Activated CD8-positive, alpha-beta T cell treated with anti-CD3 and anti-CD28 coated beads for 36 hours (primary cell): ENCODE measurements at regions not wholly inside any gene's neighbourhood (a gene's known extent, or its start where the extent isn't known, plus 50 kb on each side); places are given as distances from the start of the nearest gene placed in this dataset.

Experiments
- ATAC-seq: fragments of 200-7000 bp; cut with Tn5 transposase; one replicate; pipeline ENCODE4 v1.10.0; 2021; ENCODE audit warnings: mild to moderate bottlenecking, moderate library complexity
- CTCF ChIA-PET: fragments of 350-600 bp; sonication (Branson Sonifier 250); formaldehyde crosslinking; loops from one replicate; lab custom pipeline; 2021; ENCODE audit warnings: antibody characterized with exemption; lab: Charles Lee
- POLR2A ChIA-PET: fragments of 350-600 bp; sonication (Branson Sonifier 250); formaldehyde crosslinking; loops from one replicate; lab custom pipeline; 2021; ENCODE audit warnings: antibody characterized with exemption; lab: Charles Lee
- DNase-seq: peaks from one replicate; pipeline ENCODE4 v3.0.0-alpha.2; 2020
- H3K27ac Mint-ChIP-seq: one replicate; pipeline ENCODE4 v1.8.0; 2021; ENCODE audit warnings: mild to moderate bottlenecking, mixed read lengths
- H3K27me3 Mint-ChIP-seq: one replicate; pipeline ENCODE4 v1.8.0; 2021; ENCODE audit warnings: mixed read lengths
- H3K36me3 Mint-ChIP-seq: one replicate; pipeline ENCODE4 v1.8.0; 2021; ENCODE audit warnings: low read depth, mixed read lengths
- H3K4me1 Mint-ChIP-seq: one replicate; pipeline ENCODE4 v1.8.0; 2021; ENCODE audit warnings: low read depth, mixed read lengths
- H3K4me3 Mint-ChIP-seq: one replicate; pipeline ENCODE4 v1.8.0; 2021; ENCODE audit warnings: mild to moderate bottlenecking, moderate library complexity, mixed read lengths
- H3K9me3 Mint-ChIP-seq: one replicate; pipeline ENCODE4 v1.8.0; 2021; ENCODE audit warnings: mixed read lengths
- CTCF ChIP-seq: fragments of 200-600 bp; IDR thresholded peaks from one replicate; pipeline ENCODE4 v1.8.0; 2022; ENCODE audit warnings: antibody characterized with exemption, mild to moderate bottlenecking
- intact Hi-C: fragments of 100-400 bp; cut with micrococcal nuclease; formaldehyde crosslinking; loops from one replicate; pipeline ENCODE4 v1.10.0; 2022

GRCh38 chr7:136325027-136325426 is 347.9 kb upstream of the MTPN start:
- Mint-ChIP-seq H3K27ac (no peak overlapping the region), H3K27me3 (no peaks in the 10 kb centered on the region), H3K4me3 (no peak overlapping the region), H3K36me3 (no peaks in the 10 kb centered on the region), H3K4me1 (no peaks in the 10 kb centered on the region), H3K9me3 (peaks cover under 1% of the 10 kb centered on the region)
- DNase-seq (no peak), ATAC-seq (no peak)
- intact Hi-C loops, result no loop called here
- no peak for TF ChIP-seq CTCF
- POLR2A ChIA-PET, result no interaction called here
- CTCF ChIA-PET, result no interaction called here

- DNase-seq (no peak), ATAC-seq (no peak)
- Mint-ChIP-seq H3K4me3 (no peak overlapping the region), H3K27ac (no peak overlapping the region), H3K9me3 (peaks cover 2% of the 10 kb centered on the region), H3K27me3 (no peaks in the 10 kb centered on the region), H3K36me3 (no peaks in the 10 kb centered on the region), H3K4me1 (no peaks in the 10 kb centered on the region)
- ChIA-PET CTCF (no interaction called here), POLR2A (no interaction called here)
- TF ChIP-seq CTCF, result no peak
- intact Hi-C loops, result no loop called here
Measured at GRCh38 chr7:136324073-136324704, 347.0 kb upstream of the MTPN start.

- Mint-ChIP-seq H3K27me3 (no peaks in the 10 kb centered on the region), H3K9me3 (peaks cover 12% of the 10 kb centered on the region), H3K36me3 (no peaks in the 10 kb centered on the region)
Measured at GRCh38 chr7:136312592-136312991, 335.4 kb upstream of the MTPN start.

GRCh38 chr7:136309407-136309806 is 332.2 kb upstream of the MTPN start:
- intact Hi-C loops, result no loop called here
- DNase-seq (no peak), ATAC-seq (no peak)
- H3K9me3 Mint-ChIP-seq, result peaks cover 15% of the 10 kb centered on the region
- ChIA-PET POLR2A (no interaction called here), CTCF (no interaction called here)
- H3K36me3 Mint-ChIP-seq, result no peaks in the 10 kb centered on the region
- H3K4me3 Mint-ChIP-seq, result no peak overlapping the region
- no peaks in the 10 kb centered on the region for H3K4me1 Mint-ChIP-seq
- H3K27me3 Mint-ChIP-seq, result no peaks in the 10 kb centered on the region
- no peak for TF ChIP-seq CTCF
- H3K27ac Mint-ChIP-seq, result no peak overlapping the region

More at GRCh38 chr7:136312592-136312991, 335.4 kb upstream of the MTPN start:
- CTCF ChIA-PET, result no interaction called here
- POLR2A ChIA-PET, result no interaction called here
- DNase-seq, result no peak
- Mint-ChIP-seq H3K4me3 (no peak overlapping the region), H3K27ac (no peak overlapping the region), H3K4me1 (no peaks in the 10 kb centered on the region)
- no peak for ATAC-seq
- no peak for TF ChIP-seq CTCF
- intact Hi-C loops, result no loop called here

- H3K27ac Mint-ChIP-seq, result no peak overlapping the region
- POLR2A ChIA-PET, result no interaction called here
- intact Hi-C loops, result no loop called here
- CTCF ChIA-PET, result no interaction called here
- H3K27me3 Mint-ChIP-seq, result no peaks in the 10 kb centered on the region
- no peaks in the 10 kb centered on the region for H3K4me1 Mint-ChIP-seq
- no peak for DNase-seq
- ATAC-seq, result no peak
- no peak overlapping the region for H3K4me3 Mint-ChIP-seq
- H3K36me3 Mint-ChIP-seq, result no peaks in the 10 kb centered on the region
- no peak for TF ChIP-seq CTCF
- peaks cover 15% of the 10 kb centered on the region for H3K9me3 Mint-ChIP-seq
Measured at GRCh38 chr7:136308230-136308629, 331.1 kb upstream of the MTPN start.
